ENCODE measurements at regions not wholly inside any gene's neighbourhood (a gene's known extent, or its start where the extent isn't known, plus 50 kb on each side); places are given as distances from the start of the nearest gene placed in this dataset.
"Not testable (repeated sequence)": the region's sequence is repeated elsewhere in the genome, so short reads cannot be mapped to it uniquely, and the experiment has no call there.

DNA sequence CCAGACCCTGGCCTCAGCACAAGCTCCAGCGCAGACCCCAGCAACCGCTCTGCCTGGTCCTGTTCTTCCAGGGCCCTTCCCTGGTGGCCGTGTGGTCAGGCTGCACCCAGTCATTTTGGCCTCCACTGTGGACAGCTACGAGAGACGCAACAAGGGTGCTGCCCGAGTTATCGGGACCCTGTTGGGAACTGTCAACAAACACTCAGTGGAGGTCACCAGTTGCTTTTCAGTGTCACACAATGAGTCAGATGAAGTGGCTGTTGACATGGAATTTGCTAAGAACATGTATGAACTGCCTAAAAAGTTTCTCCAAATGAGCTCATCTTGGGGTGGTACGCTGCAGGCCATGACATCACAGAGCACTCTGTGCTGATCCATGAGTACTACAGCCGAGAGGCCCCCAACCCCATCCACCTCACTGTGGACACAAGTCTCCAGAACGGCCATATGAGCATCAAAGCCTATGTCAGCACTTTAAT, 190.7 kb upstream of the TPTE start:
- TF ChIP-seq, protein P1, sequence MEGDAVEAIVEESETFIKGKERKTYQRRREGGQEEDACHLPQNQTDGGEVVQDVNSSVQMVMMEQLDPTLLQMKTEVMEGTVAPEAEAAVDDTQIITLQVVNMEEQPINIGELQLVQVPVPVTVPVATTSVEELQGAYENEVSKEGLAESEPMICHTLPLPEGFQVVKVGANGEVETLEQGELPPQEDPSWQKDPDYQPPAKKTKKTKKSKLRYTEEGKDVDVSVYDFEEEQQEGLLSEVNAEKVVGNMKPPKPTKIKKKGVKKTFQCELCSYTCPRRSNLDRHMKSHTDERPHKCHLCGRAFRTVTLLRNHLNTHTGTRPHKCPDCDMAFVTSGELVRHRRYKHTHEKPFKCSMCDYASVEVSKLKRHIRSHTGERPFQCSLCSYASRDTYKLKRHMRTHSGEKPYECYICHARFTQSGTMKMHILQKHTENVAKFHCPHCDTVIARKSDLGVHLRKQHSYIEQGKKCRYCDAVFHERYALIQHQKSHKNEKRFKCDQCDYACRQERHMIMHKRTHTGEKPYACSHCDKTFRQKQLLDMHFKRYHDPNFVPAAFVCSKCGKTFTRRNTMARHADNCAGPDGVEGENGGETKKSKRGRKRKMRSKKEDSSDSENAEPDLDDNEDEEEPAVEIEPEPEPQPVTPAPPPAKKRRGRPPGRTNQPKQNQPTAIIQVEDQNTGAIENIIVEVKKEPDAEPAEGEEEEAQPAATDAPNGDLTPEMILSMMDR (IDR thresholded peaks at IDR 0.05), result not testable (repeated sequence)
- TF ChIP-seq POLR2A (IDR thresholded peaks at IDR 0.05), result not testable (repeated sequence)

Data from tibial nerve (tissue), 3 donors.